DMS53 treated with DMSO at 0.1 percent for 48 hours (cell line): ENCODE measurements at regions not wholly inside any gene's neighbourhood (a gene's known extent, or its start where the extent isn't known, plus 50 kb on each side); places are given as distances from the start of the nearest gene placed in this dataset.
A peak's percentile ranks its signal among the peaks of the same experiment; 100 is the strongest.
"Not testable (repeated sequence)": the region's sequence is repeated elsewhere in the genome, so short reads cannot be mapped to it uniquely, and the experiment has no call there.

ENCODE experiments used
- DNase-seq: peaks from one replicate; lab custom pipeline; 2025; ENCODE audit not compliant: unreplicated experiment; lab: John Stamatoyannopoulos, UW

- DNase-seq = peak; percentile 27
Measured at GRCh38 chr1:213759359-213760181, 228.2 kb upstream of the PROX1 start.

DNA sequence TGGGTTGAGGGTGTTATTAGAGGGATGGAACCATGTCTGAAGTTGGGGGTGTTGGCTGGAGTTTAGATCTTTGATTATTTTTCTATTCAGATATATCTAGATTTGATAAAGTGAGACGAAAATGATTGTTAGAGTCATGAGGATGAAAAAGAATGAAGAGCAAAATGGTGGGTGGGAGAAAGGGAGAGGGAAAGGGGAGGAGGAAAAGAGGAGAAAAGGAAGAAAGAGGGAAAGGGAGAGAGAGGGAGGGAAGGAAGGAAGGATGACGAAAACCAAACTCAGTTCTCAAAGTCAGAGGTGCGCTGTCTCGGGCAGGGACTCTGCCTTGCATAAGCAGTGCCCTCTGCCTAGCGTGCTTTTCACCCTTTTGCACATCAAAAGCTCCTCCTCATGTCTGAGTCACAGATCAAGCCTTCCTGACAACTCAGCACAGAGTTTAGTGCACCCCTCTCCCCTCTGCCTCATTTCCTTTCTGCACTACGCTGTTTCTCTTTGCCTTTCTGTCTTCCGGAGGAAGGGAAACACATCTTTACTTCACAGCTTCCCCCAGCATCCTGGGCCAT lies 225.8 kb upstream of the PROX1 start:
- no peak for DNase-seq

DNA sequence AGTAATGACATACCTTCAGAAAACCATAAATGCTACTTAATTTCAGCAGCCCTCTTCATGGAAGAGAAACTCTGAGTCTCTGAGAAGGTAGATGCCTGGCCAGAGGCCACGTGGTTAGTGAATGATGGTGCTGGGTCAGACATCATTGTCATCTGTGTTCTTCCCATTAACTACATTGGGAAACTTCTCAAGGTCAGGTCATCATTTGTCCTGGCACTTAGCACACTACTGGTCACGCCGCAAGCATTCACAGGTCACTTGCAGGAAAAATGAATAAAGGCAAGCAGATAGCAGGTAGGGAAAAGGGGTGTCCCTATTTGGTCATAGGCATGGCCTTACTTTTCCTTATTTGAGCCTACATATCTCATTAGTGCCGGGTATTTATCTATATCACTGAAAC lies 220.1 kb upstream of the PROX1 start:
- no peak for DNase-seq

- no peak for DNase-seq
Measured at GRCh38 chr1:213772128-213773063, 215.4 kb upstream of the PROX1 start.

DNA sequence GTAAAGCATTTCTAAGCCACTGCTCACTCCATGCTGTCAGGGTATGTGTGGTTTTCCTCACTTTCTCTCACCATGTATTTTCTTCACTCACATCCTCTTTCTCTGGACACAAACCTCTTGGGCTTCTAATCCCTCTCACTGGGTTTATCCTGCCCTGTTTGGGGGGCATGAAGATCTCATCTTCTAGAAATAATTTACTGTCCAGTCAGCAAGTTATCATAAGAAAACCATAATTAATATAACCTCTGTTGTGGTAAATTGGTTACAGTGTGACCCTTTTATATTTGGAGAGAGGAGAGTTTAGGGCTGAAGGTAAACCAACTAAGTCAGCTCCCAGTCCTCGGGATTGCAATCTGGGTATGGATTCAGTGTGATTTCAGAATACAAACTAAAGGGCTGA lies 213.8 kb upstream of the PROX1 start:
- DNase-seq = no peak

DNA sequence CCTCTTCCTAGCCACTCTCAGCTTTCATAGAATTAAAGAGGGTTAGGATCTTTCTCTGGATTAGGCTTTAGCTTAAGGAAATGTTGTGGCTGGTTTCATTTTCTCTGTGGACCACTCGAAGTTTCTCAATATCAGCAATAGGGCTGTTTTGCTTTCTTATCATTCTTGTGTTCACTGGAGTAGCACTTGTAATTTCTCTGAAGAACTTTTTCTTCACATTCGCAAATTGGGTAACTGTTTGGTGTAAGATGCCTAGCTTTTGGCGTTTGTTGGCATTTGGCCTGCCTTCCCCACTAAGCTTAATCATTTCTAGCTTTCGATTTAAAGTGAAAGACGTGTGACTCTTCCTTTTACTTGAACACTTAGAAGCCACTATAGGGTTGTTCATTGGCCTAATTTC lies 210.8 kb upstream of the PROX1 start:
- no peak for DNase-seq

GRCh38 chr1:213779228-213779627 lies 208.5 kb upstream of the PROX1 start:
- DNase-seq = peak; percentile 72

DNA sequence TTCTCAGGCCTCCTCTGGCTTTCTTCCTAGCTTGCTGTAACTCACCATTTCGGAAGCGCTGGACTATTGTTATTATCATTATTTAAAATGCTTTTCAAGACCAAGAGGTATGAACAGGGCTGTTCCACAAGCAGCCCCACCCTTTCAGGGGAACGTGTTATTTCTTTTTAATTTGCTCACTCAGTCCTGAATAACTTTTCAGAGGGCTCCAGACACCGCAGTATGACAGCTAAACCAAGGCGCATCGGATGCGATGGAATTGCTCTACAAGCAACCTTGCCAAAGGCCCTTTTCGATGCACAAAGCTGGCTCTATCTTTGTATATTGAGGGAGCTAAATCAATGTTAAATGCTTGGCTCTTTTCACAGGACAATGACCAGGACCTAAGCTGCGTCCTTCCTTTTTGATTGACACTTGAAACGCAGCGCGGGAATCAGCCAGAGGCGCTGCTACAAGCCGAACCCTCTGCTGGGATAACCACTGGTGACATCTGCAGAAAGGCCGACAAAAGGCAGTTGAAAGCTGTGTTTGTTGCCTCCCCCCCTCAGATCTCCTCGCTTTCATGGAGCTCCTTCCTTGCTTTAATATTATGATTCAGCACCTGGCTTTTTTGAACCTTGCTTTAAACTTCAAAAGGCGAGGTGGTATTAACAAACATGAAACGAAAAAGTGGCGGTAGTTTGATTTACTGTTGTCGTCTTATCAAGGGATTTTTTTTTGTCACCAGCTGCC lies 204.7 kb upstream of the PROX1 start:
- DNase-seq = no peak

DNA sequence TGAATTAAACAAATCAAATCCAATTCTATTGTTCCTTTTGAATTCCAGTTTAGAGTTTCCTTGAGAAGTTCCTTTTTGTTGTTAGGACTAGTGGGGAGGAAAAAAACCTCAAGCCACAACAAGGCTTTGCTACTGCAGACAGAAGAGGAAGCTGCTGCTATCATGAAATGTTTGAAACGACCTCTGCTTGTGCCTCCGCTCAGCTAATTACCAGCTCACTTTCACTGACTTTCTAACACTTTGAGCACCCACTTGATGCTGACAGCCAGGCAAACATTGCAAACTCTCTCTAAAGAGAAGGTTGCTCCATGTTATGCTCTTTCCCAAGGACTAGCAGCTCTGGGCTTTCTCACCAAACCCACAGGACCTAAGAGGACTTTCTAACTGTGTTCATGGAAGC lies 203.9 kb upstream of the PROX1 start:
- peak; percentile 11 for DNase-seq

DNA sequence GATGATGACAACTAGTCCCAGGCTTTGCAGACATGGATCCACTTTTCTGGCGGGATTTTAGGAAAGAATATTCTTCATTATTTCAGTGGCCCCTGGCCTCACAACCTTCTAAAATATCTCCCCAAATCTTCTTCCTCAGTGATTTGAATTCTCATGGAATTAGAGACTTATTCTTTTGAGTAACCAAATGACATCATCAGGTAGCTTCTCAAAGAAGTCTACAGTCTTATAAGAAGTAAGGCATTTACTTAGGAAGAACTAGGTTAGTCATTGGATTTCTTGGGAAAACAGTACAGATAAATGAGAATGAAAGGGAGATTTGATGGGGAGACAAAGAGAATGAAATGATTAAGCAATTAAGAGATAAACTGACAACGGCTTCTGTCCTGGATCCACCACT lies 201.1 kb upstream of the PROX1 start:
- DNase-seq = no peak

DNA sequence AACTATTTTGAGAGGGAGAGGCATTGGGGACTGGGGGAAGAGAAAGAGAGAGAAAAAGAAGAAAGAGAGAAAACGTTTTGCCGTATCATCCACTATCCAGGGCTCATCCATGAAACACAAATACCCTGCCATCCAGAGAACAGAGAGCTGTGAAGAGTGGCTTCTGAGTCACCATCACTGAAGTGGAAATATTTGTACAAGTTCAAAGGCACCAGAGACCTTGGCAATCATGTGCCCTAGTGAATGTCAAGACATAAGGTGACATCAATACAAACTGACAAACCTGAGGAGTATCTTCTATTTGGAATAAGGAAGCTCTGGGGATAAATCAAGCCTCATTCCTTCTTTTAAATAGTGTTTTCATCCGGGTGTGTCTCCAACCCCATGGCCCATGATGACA lies 197.2 kb upstream of the PROX1 start:
- peak; percentile 94 for DNase-seq

DNA sequence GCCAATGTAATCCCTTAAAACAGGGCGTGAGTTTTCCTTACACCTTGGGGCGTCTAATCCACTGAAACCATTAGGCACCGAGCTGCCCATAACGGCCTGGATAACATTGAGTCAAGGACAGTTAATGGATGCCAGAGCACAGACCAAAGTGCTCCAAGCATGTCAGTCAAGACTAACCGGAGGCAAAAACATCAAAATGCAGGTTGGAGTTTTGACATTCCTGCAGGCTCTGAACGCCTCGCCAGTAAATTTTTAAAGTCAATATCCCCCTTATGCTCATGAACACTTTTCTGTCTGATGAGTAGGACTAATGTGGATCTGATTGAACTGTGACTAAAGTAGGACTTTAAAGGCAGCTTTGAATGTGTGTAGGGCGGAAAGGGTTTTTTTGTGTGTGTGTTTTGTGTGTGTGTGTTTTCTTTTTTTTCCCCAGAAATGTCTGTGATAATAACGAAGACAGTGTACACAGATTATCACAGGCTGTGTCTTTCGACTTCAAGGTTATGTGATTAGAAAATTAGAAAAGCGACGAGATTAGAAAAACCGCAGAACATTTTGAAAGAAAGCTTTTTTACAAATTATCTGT lies 194.2 kb upstream of the PROX1 start:
- no peak for DNase-seq

- no peak for DNase-seq
Measured at GRCh38 chr1:213796525-213796924, 191.2 kb upstream of the PROX1 start.

DNA sequence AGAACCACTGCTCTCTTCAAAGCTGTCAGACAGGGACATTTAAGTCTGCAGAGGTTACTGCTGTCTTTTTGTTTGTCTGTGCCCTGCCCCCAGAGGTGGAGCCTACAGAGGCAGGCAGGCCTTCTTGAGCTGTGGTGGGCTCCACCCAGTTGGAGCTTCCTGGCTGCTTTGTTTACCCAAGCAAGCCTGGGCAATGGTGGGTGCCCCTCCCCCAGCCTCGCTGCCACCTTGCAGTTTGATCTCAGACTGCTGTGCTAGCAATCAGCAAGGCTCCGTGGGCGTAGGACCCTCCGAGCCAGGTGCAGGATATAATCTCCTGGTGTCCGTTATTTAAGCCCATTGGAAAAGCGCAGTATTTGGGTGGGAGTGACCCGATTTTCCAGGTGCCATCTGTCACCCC lies 179.5 kb upstream of the PROX1 start:
- DNase-seq = not testable (repeated sequence)

DNA sequence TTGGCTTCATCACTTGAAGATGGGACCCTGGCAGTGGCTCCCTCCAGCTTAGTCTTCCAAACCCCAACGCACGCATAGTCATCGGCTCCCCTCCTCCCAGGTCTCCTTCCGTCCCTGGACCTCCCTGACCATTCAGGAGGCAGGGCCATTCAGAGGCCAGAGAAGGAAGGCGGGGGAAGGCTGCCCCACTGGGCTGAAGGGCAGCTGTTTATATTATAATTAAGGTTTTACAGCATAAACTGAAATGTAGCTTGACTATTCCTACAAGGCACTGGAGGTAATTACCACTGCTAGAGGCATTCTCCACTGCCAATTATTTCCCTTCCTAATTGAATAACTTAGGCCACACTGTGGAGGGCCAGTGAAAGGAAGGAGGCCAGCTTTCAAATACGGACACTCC lies 170.6 kb upstream of the PROX1 start:
- DNase-seq = no peak

DNA sequence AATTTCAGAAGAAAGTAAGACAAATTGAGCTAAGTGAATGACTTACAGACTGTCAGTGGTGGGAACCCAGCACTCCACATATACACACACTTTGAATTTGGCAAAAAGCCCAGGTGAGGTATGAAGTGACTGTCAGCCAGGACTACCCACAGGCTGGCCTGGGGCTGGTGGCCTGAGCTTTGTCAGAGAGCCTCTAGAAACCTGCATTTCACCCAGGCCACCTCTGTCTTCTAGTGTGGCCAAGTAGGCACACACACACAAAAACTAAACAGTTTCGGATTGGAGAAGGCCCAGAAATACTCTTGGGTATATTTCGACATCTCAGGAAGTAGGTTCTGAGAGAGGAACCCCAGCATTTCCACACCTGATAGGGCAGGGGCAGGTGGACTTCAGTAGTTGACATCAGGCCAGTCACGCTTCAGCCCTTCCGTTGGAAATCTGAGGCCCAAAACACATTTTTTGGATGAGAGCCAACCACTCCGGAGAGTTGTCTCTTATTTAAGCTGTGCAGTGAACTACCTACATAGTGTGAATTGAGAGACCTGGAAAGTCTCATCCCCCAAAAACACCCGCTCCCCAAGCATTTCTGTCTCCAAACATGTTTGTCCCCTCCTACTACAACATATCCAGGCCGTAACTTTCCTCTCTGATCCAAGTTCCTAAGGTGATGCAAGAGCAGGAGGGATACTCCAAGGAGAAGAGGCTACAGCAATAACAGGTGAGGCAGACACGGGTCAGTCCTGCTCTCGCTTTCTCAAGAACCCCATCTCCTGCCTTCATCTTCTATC lies 167.2 kb upstream of the PROX1 start:
- peak; percentile 31 for DNase-seq

- no peak for DNase-seq
Measured at GRCh38 chr1:213821175-213821942, 166.4 kb upstream of the PROX1 start.

DNA sequence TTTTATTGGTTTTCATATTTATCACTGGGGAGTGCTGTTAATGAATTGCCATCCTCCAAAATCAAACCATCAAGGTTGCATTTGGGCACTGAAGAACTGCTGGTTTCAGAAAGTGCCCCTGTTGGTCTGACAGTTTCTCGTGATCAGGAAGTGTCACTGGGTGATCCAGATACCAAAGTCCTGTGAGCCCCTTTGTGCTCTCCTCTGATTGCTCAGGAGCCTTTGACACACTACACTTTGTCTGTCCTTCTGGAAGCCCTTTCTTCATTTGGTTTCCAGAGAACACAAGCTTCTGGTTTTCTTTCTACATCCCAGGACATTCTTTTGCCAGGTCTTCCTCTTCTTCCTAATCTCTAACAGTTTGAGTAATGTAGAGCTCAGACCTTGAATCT lies 165.8 kb upstream of the PROX1 start:
- no peak for DNase-seq

DNA sequence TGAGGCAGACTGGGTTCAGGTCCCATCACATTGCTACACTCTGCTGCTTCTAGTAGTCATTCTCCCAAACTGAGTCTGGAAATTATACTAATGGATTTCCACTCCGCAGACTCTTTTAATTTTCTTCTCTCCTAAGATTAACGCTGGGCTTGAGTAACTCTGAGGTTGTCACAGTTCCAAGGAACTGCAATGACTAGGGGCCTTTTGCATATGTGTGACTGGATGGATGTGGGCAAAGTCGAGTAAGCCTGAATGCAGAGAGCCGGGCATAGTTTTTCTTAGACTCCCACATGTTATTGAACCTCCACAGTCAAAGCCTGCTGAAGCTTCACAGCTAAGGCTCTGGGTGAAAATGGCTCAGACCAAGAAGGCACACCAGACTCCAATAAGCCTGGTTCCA lies 160.9 kb upstream of the PROX1 start:
- DNase-seq = no peak
